22Rv1 (cell line): ENCODE measurements at regions not wholly inside any gene's neighbourhood (a gene's known extent, or its start where the extent isn't known, plus 50 kb on each side); places are given as distances from the start of the nearest gene placed in this dataset.

ENCODE experiments used
- H3K27ac ChIP-seq: fragments of 450-650 bp; 2 replicates; pipeline ENCODE4 v1.5.1; 2017
- CTCF ChIP-seq: fragments of 450-650 bp; IDR thresholded peaks from 2 replicates; pipeline ENCODE4 v1.5.1; 2017; ENCODE audit warnings: mild to moderate bottlenecking
- ZFX ChIP-seq: fragments of 450-650 bp; IDR thresholded peaks from 2 replicates; pipeline ENCODE4 v1.6.1; 2017; ENCODE audit warnings: antibody characterized with exemption, borderline replicate concordance

GRCh38 chr3:5278666-5279065 lies 91.2 kb downstream of the EDEM1 start:
- H3K27ac ChIP-seq: no peak overlapping the region
- TF ChIP-seq CTCF (no peak), ZFX (no peak)

DNA sequence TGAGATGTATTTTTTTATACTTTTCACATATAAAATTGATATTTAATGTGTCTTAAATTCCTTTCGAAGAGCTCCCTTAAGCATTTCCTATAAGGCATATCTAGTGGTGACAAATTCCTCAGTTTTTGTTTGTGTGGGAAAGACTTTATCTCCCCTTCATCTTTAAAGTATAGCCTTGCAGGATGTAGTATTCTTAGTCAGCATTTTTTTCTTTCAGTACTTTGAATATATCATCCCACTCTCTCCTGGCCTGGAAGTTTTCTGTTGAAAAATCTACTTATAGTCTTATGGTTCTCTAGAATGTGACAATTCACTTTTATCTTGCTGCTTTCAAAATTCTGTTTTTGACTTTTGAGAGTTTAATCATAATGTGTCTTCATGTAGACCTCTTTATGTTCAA lies 95.2 kb downstream of the EDEM1 start:
- no peak overlapping the region for H3K27ac ChIP-seq
- TF ChIP-seq CTCF (no peak), ZFX (no peak)

GRCh38 chr3:5285439-5285838 lies 97.9 kb downstream of the EDEM1 start:
- no peak for TF ChIP-seq ZFX
- TF ChIP-seq CTCF: no peak
- no peak overlapping the region for H3K27ac ChIP-seq

DNA sequence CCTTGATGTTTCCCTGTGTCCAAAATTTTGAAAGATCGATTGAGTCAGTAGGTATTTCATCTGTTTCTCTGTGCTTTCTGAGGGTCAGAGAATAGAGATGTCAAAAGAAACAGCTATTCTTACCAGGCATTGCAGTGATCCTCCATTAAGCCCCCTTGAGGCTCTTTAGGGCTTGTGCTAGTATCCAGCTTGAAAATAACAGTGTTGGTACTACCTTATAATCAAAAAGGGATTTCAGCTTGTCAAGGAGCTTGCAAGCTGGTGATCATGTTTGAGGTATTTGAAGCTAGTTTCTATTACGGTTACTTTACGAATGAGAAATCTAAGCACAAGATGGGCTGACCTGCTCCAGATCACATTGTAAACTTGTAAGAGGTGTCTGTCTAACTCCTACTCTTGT lies 103.4 kb downstream of the EDEM1 start:
- no peak overlapping the region for H3K27ac ChIP-seq
- TF ChIP-seq ZFX: no peak
- TF ChIP-seq CTCF: no peak

- TF ChIP-seq ZFX: no peak
- TF ChIP-seq CTCF: no peak
- H3K27ac ChIP-seq: no peak overlapping the region
Observed at GRCh38 chr3:5292512-5292911, 105.0 kb downstream of the EDEM1 start.

DNA sequence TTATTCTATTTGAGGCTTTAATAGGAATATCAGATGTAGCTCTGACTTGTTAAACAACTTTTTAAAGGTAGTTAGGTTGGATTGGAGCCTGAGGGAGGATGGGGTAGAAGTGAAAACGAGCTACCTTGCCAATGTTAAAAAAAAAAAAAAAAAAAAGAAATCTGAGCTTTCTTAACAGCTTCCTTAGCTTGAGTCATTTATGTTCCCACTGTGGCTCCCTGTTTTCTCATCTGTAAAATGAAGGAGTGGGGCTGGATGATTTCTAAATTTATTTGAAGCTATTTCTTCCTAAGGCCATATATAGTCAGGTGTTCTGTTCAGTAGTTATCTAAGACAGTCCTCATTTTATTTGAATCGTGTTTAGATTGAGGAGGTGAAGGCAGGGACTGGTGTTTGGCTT lies 105.7 kb downstream of the EDEM1 start:
- no peak overlapping the region for H3K27ac ChIP-seq
- TF ChIP-seq ZFX: no peak
- no peak for TF ChIP-seq CTCF

DNA sequence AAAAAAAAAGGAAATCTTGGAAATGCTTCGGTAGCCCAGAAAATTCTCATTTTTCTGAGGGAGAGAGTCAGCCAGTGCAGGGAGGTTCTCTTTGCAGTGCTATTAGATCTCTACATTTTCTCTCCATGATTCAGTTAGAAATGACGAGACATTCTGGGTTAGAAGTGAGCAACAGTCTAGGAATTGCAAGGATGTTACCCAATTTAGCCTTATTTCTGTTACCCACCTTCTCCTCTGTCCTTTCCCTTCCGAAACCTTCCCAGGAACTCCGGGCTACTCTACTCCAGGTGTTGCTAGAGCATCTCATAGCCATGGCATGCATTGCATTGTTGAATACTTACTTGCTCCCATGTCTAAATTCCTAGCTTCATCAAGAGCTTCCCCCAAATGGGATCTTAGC lies 106.8 kb downstream of the EDEM1 start:
- TF ChIP-seq ZFX (no peak), CTCF (no peak)
- H3K27ac ChIP-seq: no peak overlapping the region
